ENCODE measurements at regions not wholly inside any gene's neighbourhood (a gene's known extent, or its start where the extent isn't known, plus 50 kb on each side); places are given as distances from the start of the nearest gene placed in this dataset.

DNA sequence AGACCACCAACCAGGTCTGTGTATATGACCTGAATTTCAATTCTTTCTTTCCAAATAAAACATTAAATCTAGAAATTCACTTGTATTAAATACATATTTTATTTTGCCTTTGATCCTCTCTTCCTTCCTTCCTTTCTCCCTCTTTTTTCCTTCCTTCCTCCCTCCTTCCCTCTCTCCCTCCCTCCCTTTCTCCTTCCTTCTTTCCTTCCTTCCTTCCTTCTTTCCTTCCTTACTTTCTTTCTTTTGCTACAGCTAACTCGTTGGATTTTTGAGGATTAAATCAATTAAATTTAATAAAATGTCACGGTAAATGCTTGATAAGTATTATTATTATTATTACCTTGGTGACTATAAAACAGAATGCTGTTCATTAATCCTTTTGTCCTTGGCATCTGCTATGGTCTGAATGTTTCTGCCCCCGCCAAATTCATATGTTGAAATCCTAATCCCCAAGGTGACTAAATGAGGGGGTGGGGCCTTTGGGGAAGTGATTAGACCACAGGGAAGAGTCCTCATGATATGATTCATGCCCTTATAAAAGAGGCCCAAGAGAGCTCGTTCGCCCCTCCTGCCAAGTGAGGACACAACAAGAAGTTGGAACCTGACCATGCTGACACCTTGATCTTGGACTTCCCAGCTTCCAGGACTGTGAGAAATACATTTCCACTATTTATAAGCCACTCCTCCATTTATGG, 67.6 kb upstream of the BTBD3 start:
- DNase-seq (no peak), ATAC-seq (peak in 1 of 4 donors; percentile 65)

DNA sequence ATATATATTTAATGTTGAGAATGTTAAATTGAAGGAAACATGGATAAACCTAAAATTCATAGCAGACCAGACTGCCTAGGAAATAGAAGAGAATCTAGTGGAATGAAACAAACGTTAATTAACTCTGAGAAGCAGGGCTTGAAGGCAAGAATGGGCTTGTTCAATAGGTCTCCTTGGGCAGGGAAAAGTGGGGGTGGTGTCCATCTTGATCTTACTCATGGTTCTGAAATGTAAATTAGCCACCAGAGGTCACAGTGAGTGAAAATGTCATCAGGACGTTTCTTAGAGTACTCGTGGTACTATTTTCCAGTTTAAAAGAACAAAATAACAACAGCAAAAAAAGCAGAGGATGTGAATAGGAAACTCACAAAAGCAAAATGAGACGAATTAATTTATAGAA, 66.8 kb upstream of the BTBD3 start:
- no peak for TF ChIP-seq POLR2A (IDR thresholded peaks at IDR 0.05)
- TF ChIP-seq, protein P1, sequence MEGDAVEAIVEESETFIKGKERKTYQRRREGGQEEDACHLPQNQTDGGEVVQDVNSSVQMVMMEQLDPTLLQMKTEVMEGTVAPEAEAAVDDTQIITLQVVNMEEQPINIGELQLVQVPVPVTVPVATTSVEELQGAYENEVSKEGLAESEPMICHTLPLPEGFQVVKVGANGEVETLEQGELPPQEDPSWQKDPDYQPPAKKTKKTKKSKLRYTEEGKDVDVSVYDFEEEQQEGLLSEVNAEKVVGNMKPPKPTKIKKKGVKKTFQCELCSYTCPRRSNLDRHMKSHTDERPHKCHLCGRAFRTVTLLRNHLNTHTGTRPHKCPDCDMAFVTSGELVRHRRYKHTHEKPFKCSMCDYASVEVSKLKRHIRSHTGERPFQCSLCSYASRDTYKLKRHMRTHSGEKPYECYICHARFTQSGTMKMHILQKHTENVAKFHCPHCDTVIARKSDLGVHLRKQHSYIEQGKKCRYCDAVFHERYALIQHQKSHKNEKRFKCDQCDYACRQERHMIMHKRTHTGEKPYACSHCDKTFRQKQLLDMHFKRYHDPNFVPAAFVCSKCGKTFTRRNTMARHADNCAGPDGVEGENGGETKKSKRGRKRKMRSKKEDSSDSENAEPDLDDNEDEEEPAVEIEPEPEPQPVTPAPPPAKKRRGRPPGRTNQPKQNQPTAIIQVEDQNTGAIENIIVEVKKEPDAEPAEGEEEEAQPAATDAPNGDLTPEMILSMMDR (IDR thresholded peaks at IDR 0.05): no peak
- no peak overlapping the region for H3K4me3 ChIP-seq
- no peaks in the 10 kb centered on the region for H3K36me3 ChIP-seq
- ATAC-seq: no peak
- H3K9me3 ChIP-seq: no peaks in the 10 kb centered on the region
- no peak for DNase-seq
- no peak overlapping the region for H3K27ac ChIP-seq
- no peaks in the 10 kb centered on the region for H3K27me3 ChIP-seq
- intact Hi-C loops (cut with DNase I): no loop called here
- H3K4me1 ChIP-seq: no peaks in the 10 kb centered on the region
- 36 to 44% (median 38%) methylated on average over 4 of the region's 4 CpGs for WGBS, 4 donors

More for the DNA sequence above, 67.6 kb upstream of the BTBD3 start:
- intact Hi-C loops (cut with DNase I): no loop called here
- WGBS, 4 donors: 82 to 88% (median 86%) methylated on average over 5 of the region's 5 CpGs
- H3K36me3 ChIP-seq: no peaks in the 10 kb centered on the region
- no peak for TF ChIP-seq POLR2A (IDR thresholded peaks at IDR 0.05)
- TF ChIP-seq, protein P1 (IDR thresholded peaks at IDR 0.05): no peak
- H3K9me3 ChIP-seq: no peaks in the 10 kb centered on the region
- H3K4me1 ChIP-seq: no peaks in the 10 kb centered on the region
- H3K4me3 ChIP-seq: no peak overlapping the region
- no peaks in the 10 kb centered on the region for H3K27me3 ChIP-seq
- no peak overlapping the region for H3K27ac ChIP-seq

DNA sequence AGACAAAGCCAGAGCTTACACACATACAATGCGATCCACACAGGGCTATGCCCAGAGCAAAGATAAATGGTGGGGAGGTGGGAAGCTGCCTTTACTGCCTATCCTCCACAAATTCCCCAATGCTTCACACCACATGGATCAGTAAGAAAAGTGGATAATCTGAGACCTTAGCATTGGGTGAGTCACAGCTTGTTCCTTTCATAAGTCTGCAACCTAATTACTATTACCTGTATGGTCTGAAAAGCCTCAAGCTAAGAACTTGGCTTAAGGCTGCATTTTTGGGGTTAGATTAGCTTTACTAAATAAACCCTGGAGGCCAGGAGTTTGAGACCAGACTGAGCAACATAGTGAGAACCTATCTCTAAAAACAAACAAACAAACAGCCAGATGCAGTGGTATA, 66.0 kb upstream of the BTBD3 start:
- H3K27me3 ChIP-seq: no peaks in the 10 kb centered on the region
- intact Hi-C loops (cut with DNase I): no loop called here
- H3K9me3 ChIP-seq: no peaks in the 10 kb centered on the region
- no peak for TF ChIP-seq POLR2A (IDR thresholded peaks at IDR 0.05)
- TF ChIP-seq, protein P1 (IDR thresholded peaks at IDR 0.05): no peak
- ATAC-seq (no peak), DNase-seq (no peak)
- no peak overlapping the region for H3K27ac ChIP-seq
- no peaks in the 10 kb centered on the region for H3K4me1 ChIP-seq
- no peaks in the 10 kb centered on the region for H3K36me3 ChIP-seq
- no peak overlapping the region for H3K4me3 ChIP-seq
- WGBS, 4 donors: 83 to 100% (median 90%) methylated on average over 1 of the region's 1 CpG

DNA sequence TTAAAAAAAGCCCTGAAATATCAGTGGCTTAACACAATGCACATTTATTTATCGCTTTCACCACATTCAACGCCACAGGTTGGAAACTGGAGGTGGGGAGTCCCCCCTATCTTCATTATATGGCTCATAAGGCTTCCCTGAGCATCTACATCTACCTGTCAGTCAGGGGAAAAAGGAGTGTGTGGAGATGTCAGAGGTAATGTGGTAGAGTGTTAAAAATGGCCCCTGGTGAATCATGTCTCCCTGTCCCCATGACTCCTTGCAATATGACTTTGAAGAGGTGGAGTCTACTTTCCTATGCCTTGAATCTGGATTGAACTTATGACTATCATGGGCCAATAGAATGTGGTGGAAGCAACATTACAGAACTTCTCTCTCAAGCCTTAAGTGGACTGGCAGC, 65.5 kb upstream of the BTBD3 start:
- no peaks in the 10 kb centered on the region for H3K9me3 ChIP-seq
- intact Hi-C loops (cut with DNase I): no loop called here
- H3K4me1 ChIP-seq: no peaks in the 10 kb centered on the region
- no peak for TF ChIP-seq POLR2A (IDR thresholded peaks at IDR 0.05)
- TF ChIP-seq, protein P1 (IDR thresholded peaks at IDR 0.05): no peak
- H3K27me3 ChIP-seq: no peaks in the 10 kb centered on the region
- 96 to 98% (median 98%) methylated on average over 2 of the region's 2 CpGs for WGBS, 4 donors
- H3K36me3 ChIP-seq: no peaks in the 10 kb centered on the region
- H3K27ac ChIP-seq: no peak overlapping the region
- H3K4me3 ChIP-seq: no peak overlapping the region
- ATAC-seq (no peak), DNase-seq (no peak)
